ENCODE measurements at regions not wholly inside any gene's neighbourhood (a gene's known extent, or its start where the extent isn't known, plus 50 kb on each side); places are given as distances from the start of the nearest gene placed in this dataset.

- Histone ChIP-seq H4K20me1 (ENCODE audit: insufficient read depth) (no peaks in the 10 kb centered on the region), H3K27ac (ENCODE audit: low read depth, low read length) (no peak overlapping the region), H3K79me2 (ENCODE audit: insufficient read depth, low read length) (no peaks in the 10 kb centered on the region), H3K4me3 (replicated peaks in 1 of 2; ENCODE audit: low read depth in 1 of 2, low read length in 2 of 2) (no peak overlapping the region), H3K9me3 (ENCODE audit: control insufficient read depth in 1 of 2, insufficient read depth in 1 of 2, low read depth in 1 of 2, low read length in 2 of 2) (peaks cover 0 to 6% of the 10 kb centered on the region in 2 experiments; a peak in 1 of 4 replicates), H3K9me2 (ENCODE audit: insufficient read depth) (no peaks in the 10 kb centered on the region), H3K4me1 (ENCODE audit: control insufficient read depth in 1 of 2, insufficient read depth in 2 of 2, low read length in 2 of 2) (no peaks in the 10 kb centered on the region), H2AFZ (ENCODE audit: low read depth, low read length, poor library complexity, severe bottlenecking) (no peak overlapping the region), H3K9ac (ENCODE audit: low read length) (no peak overlapping the region), H3K27me3 (ENCODE audit: insufficient read depth, low read length) (no peaks in the 10 kb centered on the region), H3K4me2 (ENCODE audit: low read length) (no peak overlapping the region), H3K36me3 (ENCODE audit: control insufficient read depth in 1 of 2, insufficient read depth in 2 of 2, low read length in 2 of 2) (no peaks in the 10 kb centered on the region)
- ChIA-PET RAD21 (ENCODE audit: low non-redundant PET in 1 of 2, low total read pairs in 2 of 2, uncharacterized antibody in 2 of 2, unreplicated experiment in 2 of 2) (no interaction called here), CTCF (no interaction called here), POLR2A (no interaction called here)
- DNase-seq (ENCODE audit: low read depth, low spot score): no peak
- intact Hi-C loops (cut with micrococcal nuclease): no loop called here
- ATAC-seq: no peak
- no TSS peak for BruUV-seq (replicated peaks)
- TF ChIP-seq EZH2phosphoT487 (IDR thresholded peaks at IDR 0.05; ENCODE audit: borderline replicate concordance) (no peak), SRF (IDR thresholded peaks at IDR 0.05; ENCODE audit: low read depth) (no peak), ZNF274 (IDR thresholded peaks at IDR 0.05; ENCODE audit: low read depth, low read length) (no peak), POLR2AphosphoS5 (IDR thresholded peaks at IDR 0.05; ENCODE audit: low read depth, low read length) (no peak), JUND (IDR thresholded peaks at IDR 0.05) (no peak), CEBPB (IDR thresholded peaks at IDR 0.05; ENCODE audit: low read depth) (no peak), SP1 (IDR thresholded peaks at IDR 0.05; ENCODE audit: low read depth) (no peak)
- TF ChIP-seq, protein P1, sequence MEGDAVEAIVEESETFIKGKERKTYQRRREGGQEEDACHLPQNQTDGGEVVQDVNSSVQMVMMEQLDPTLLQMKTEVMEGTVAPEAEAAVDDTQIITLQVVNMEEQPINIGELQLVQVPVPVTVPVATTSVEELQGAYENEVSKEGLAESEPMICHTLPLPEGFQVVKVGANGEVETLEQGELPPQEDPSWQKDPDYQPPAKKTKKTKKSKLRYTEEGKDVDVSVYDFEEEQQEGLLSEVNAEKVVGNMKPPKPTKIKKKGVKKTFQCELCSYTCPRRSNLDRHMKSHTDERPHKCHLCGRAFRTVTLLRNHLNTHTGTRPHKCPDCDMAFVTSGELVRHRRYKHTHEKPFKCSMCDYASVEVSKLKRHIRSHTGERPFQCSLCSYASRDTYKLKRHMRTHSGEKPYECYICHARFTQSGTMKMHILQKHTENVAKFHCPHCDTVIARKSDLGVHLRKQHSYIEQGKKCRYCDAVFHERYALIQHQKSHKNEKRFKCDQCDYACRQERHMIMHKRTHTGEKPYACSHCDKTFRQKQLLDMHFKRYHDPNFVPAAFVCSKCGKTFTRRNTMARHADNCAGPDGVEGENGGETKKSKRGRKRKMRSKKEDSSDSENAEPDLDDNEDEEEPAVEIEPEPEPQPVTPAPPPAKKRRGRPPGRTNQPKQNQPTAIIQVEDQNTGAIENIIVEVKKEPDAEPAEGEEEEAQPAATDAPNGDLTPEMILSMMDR (IDR thresholded peaks at IDR 0.05 in 2 of 3, conservative IDR thresholded peaks at IDR 0.05 in 1 of 3; ENCODE audit: borderline replicate concordance in 1 of 3, insufficient read depth in 1 of 3, low read depth in 2 of 3, low read length in 2 of 3): no peak
These were observed 953.5 kb upstream of the MDGA2 start for GRCh38 chr14:48628870-48629269.

- Histone ChIP-seq H2AFZ (ENCODE audit: low read depth, low read length, poor library complexity, severe bottlenecking) (no peak overlapping the region), H3K4me3 (replicated peaks in 1 of 2; ENCODE audit: low read depth in 1 of 2, low read length in 2 of 2) (no peak overlapping the region)
- TF ChIP-seq ELF1 (IDR thresholded peaks at IDR 0.05; ENCODE audit: borderline replicate concordance, low read depth) (no peak), POLR2AphosphoS5 (IDR thresholded peaks at IDR 0.05; ENCODE audit: low read depth, low read length) (no peak), YY1 (IDR thresholded peaks at IDR 0.05; ENCODE audit: extremely low read depth, insufficient replicate concordance, low read depth, low read length) (no peak), ZNF274 (IDR thresholded peaks at IDR 0.05; ENCODE audit: low read depth, low read length) (no peak), MAX (IDR thresholded peaks at IDR 0.05) (no peak), EZH2phosphoT487 (IDR thresholded peaks at IDR 0.05; ENCODE audit: borderline replicate concordance) (no peak), CBX3 (IDR thresholded peaks at IDR 0.05; ENCODE audit: low read depth) (no peak), ZFX (IDR thresholded peaks at IDR 0.05) (no peak), EZH2 (IDR thresholded peaks at IDR 0.05) (no peak), SRF (IDR thresholded peaks at IDR 0.05; ENCODE audit: low read depth) (no peak), POLR2A (IDR thresholded peaks at IDR 0.05; ENCODE audit: borderline replicate concordance, extremely low read depth, insufficient read depth, insufficient read length) (no peak), JUND (IDR thresholded peaks at IDR 0.05) (no peak), SIN3A (IDR thresholded peaks at IDR 0.05; ENCODE audit: low read depth) (no peak), ATF3 (IDR thresholded peaks at IDR 0.05) (no peak), SP1 (IDR thresholded peaks at IDR 0.05; ENCODE audit: low read depth) (no peak), EGR1 (IDR thresholded peaks at IDR 0.05; ENCODE audit: low read depth) (no peak)
- TF ChIP-seq, protein P1 (IDR thresholded peaks at IDR 0.05 in 2 of 3, conservative IDR thresholded peaks at IDR 0.05 in 1 of 3; ENCODE audit: borderline replicate concordance in 1 of 3, insufficient read depth in 1 of 3, low read depth in 2 of 3, low read length in 2 of 3): no peak
These were observed 947.6 kb upstream of the MDGA2 start for GRCh38 chr14:48622980-48623379.

More at GRCh38 chr14:48622980-48623379, 947.6 kb upstream of the MDGA2 start:
- Histone ChIP-seq H3K79me2 (ENCODE audit: insufficient read depth, low read length) (no peaks in the 10 kb centered on the region), H3K4me2 (ENCODE audit: low read length) (no peak overlapping the region), H3K4me1 (ENCODE audit: control insufficient read depth in 1 of 2, insufficient read depth in 2 of 2, low read length in 2 of 2) (no peaks in the 10 kb centered on the region), H3K9me3 (ENCODE audit: control insufficient read depth in 1 of 2, insufficient read depth in 1 of 2, low read depth in 1 of 2, low read length in 2 of 2) (peaks cover 0 to 6% of the 10 kb centered on the region in 2 experiments; a peak in 1 of 4 replicates), H3K9ac (ENCODE audit: low read length) (no peak overlapping the region), H3K9me2 (ENCODE audit: insufficient read depth) (no peaks in the 10 kb centered on the region), H3K36me3 (ENCODE audit: control insufficient read depth in 1 of 2, insufficient read depth in 2 of 2, low read length in 2 of 2) (no peaks in the 10 kb centered on the region; a peak in 1 of 4 replicates), H4K20me1 (ENCODE audit: insufficient read depth) (no peaks in the 10 kb centered on the region), H3K27ac (ENCODE audit: low read depth, low read length) (no peak overlapping the region), H3K27me3 (ENCODE audit: insufficient read depth, low read length) (no peaks in the 10 kb centered on the region)
- ChIA-PET RAD21 (ENCODE audit: low non-redundant PET in 1 of 2, low total read pairs in 2 of 2, uncharacterized antibody in 2 of 2, unreplicated experiment in 2 of 2) (no interaction called here), CTCF (no interaction called here), POLR2A (no interaction called here)
- DNase-seq (ENCODE audit: low read depth, low spot score): no peak
- no TSS peak for BruUV-seq (replicated peaks)
- no peak for ATAC-seq
- intact Hi-C loops (cut with micrococcal nuclease): no loop called here
